ENCODE measurements at regions not wholly inside any gene's neighbourhood (a gene's known extent, or its start where the extent isn't known, plus 50 kb on each side); places are given as distances from the start of the nearest gene placed in this dataset.

DNA sequence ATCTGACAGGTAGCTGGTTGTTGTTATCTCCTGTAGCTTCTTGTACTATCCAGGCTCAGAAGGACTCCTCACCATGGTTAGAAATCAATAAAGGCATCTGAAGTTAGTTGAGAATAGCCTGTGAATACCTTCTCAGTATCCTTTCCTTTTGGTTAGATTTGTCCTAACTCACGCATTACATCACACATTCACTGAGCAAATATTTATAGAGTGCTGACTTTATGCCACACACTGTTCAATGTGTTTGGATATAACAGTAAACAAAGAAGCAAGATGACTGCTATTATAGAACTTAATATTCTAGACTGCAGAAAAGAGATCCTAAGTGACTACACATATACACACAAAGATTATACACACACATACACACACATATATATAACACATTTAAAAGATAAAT is 889.9 kb upstream of the CHAC2 start:
- intact Hi-C loops (cut with DNase I, micrococcal nuclease): no loop called here
- POLR2A ChIA-PET: no interaction called here

DNA sequence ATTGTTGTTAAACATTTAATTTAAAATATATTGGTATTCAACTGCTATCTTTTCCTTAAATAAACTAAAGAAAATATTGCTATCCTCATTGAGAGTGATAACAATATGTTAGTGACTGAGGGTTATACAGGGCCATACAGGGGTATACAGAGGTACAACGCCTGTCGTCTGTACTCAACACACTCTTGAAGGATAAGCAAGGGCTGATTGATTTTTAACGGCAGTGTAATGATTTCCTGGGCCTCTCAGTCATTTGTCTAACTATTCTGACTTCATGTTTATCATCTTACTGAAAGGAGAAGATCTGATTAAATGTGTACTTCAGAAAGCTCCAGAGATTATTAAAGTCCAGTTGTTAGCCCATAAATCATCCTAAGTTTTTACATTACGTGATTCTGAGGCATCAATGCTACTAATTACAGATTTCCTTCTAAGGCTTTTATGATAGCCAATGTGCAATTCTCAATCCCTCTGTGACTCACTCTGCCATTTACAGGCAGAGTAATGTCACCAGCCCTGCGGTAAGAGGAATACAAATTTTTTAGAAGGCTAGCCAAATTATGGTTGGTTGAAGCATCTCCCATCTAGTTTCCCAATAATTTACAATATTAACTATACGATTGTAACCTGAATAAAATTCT is 893.0 kb upstream of the CHAC2 start:
- Mint-ChIP-seq H3K27me3 (no peaks in the 10 kb centered on the region), H3K36me3 (ENCODE audit: low read depth) (no peaks in the 10 kb centered on the region), H3K4me3 (no peak overlapping the region), H3K9me3 (ENCODE audit: low read depth) (no peaks in the 10 kb centered on the region), H3K27ac (no peak overlapping the region), H3K4me1 (no peaks in the 10 kb centered on the region)
- POLR2A ChIA-PET: interaction anchor here (0.6 kb wide), 1 partner anchor 757 kb away, joined by 3 read pairs; no protein-coding TSS in a partner anchor
- ATAC-seq (no peak), DNase-seq (no peak)
- CTCF ChIA-PET: interaction anchor here (0.7 kb wide), 1 partner anchor 217 kb away, joined by 3 read pairs; no protein-coding TSS in a partner anchor
- intact Hi-C loops (cut with DNase I, micrococcal nuclease): no loop called here

More for the DNA sequence above, 889.9 kb upstream of the CHAC2 start:
- no peak for ATAC-seq
- Mint-ChIP-seq H3K27me3 (no peaks in the 10 kb centered on the region), H3K36me3 (ENCODE audit: low read depth) (no peaks in the 10 kb centered on the region), H3K9me3 (ENCODE audit: low read depth) (no peaks in the 10 kb centered on the region), H3K27ac (no peak overlapping the region), H3K4me3 (no peak overlapping the region), H3K4me1 (no peaks in the 10 kb centered on the region)
- CTCF ChIA-PET: no interaction called here
- DNase-seq: no peak

DNA sequence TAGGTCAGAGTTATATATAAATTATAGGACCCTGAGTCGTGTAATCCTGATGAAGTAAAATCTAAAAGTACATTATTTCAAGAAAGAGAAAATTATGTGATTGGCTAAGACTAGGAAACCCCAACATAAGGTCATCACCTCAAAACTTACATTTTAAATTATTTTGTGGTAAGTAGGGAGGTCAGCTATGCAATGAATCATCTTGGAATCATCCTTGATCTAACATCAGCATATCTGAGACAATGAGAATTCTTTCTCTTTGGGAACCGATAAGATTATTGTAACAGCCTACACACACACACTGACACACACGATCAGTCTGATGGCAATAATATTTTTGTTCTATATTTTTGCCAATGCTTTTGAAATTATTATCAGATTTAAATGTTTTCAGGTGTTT is 904.8 kb upstream of the CHAC2 start:
- H3K9me3 Mint-ChIP-seq (ENCODE audit: low read depth): peaks cover 4% of the 10 kb centered on the region
- DNase-seq: no peak
- H3K27ac Mint-ChIP-seq: no peak overlapping the region
- H3K36me3 Mint-ChIP-seq (ENCODE audit: low read depth): no peaks in the 10 kb centered on the region
- no peaks in the 10 kb centered on the region for H3K4me1 Mint-ChIP-seq
- ATAC-seq: no peak
- intact Hi-C loops (cut with DNase I, micrococcal nuclease): no loop called here
- ChIA-PET CTCF (no interaction called here), POLR2A (no interaction called here)
- no peak overlapping the region for H3K4me3 Mint-ChIP-seq
- no peaks in the 10 kb centered on the region for H3K27me3 Mint-ChIP-seq

DNA sequence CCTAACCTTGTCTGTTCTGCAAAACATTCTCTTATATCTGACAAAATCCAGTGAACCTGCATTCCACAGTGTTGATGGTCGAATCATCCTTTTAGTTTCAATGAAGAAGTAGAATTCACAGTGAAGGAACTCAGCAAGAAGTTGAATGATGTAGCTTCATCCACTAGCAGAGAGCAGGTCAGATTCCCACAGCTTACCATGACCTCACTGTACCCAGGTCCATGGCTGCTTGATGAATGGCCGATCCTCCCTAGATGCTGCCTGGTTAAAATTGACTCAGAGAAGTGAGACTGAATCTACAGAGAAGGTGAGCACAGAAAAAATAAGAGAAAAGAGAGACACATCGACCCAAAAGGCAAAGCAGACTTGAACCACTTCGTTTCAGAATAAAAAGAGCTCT is 906.0 kb upstream of the CHAC2 start:
- Mint-ChIP-seq H3K4me3 (no peak overlapping the region), H3K27ac (no peak overlapping the region), H3K4me1 (no peaks in the 10 kb centered on the region), H3K27me3 (no peaks in the 10 kb centered on the region), H3K9me3 (ENCODE audit: low read depth) (peaks cover 4% of the 10 kb centered on the region), H3K36me3 (ENCODE audit: low read depth) (no peaks in the 10 kb centered on the region)
- ChIA-PET POLR2A (no interaction called here), CTCF (no interaction called here)
- ATAC-seq (no peak), DNase-seq (no peak)
- intact Hi-C loops (cut with DNase I, micrococcal nuclease): no loop called here

DNA sequence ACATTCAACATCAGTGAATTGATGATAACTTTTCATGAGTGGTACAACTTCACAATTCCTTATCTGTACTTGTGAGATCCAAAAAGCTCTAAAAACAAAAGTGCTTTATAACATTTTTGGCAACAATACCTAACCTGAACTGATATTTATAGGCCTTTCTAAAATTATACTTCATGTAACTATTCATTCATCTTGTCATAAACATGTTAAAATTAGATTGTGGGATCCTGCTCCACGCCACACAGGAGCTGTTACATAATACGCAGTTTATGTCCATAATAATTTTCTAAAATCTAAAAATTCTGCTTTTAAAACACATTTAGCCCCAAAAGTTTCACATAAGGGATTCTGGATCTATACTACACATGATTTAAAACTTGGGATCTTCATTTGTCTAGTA is 908.5 kb upstream of the CHAC2 start:
- Mint-ChIP-seq H3K4me1 (no peaks in the 10 kb centered on the region), H3K4me3 (no peak overlapping the region), H3K9me3 (ENCODE audit: low read depth) (peaks cover 4% of the 10 kb centered on the region), H3K27me3 (no peaks in the 10 kb centered on the region), H3K27ac (no peak overlapping the region), H3K36me3 (ENCODE audit: low read depth) (no peaks in the 10 kb centered on the region)
- POLR2A ChIA-PET: no interaction called here
- ATAC-seq: no peak
- intact Hi-C loops (cut with DNase I, micrococcal nuclease): no loop called here
- CTCF ChIA-PET: no interaction called here
- no peak for DNase-seq

DNA sequence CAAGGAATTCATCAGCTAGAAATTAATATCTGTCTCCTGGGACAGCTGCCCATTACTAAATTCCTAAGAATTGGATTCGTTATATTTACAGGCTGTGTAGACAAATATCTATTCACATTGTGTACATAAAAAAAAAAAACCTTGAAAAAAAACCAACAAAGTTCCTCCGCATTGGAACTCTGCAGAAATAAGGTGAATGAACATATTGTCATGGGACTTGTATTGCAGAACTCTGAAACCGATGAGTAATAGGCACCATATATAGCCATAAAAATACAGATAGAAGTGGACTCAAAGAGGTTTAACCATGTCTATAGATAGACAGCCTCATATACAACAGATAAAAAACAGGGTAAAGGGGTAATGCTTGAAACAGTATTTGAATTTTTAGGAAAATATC is 909.9 kb upstream of the CHAC2 start:
- Mint-ChIP-seq H3K4me3 (no peak overlapping the region), H3K36me3 (ENCODE audit: low read depth) (no peaks in the 10 kb centered on the region), H3K9me3 (ENCODE audit: low read depth) (peaks cover 4% of the 10 kb centered on the region), H3K4me1 (no peaks in the 10 kb centered on the region), H3K27ac (no peak overlapping the region), H3K27me3 (no peaks in the 10 kb centered on the region)
- POLR2A ChIA-PET: no interaction called here
- ATAC-seq: no peak
- CTCF ChIA-PET: no interaction called here
- DNase-seq: no peak
- intact Hi-C loops (cut with DNase I, micrococcal nuclease): no loop called here

DNA sequence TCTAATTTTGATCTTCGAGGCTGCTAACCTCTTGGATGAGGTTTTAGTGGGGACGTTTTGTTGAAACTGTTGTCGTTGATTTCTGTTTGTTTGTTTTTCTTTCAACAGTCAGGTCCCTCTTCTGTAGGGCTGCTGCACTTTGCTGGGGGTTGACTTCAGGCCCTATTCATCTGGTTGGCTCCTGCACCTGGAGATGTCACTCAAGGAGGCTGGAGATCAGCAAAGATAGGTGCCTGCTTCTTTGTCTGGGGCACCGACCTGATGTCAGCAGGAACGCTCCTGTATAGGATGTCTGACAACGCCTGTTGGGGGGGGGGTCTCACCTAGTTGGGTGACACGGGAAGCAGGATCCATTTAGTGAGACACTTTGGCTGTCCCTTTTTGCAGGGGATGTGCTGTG is 915.6 kb upstream of the CHAC2 start:
- ChIA-PET CTCF (no interaction called here), POLR2A (no interaction called here)
- DNase-seq (no peak), ATAC-seq (no peak)
- Mint-ChIP-seq H3K27ac (no peak overlapping the region), H3K4me1 (no peaks in the 10 kb centered on the region), H3K9me3 (ENCODE audit: low read depth) (peaks cover 25% of the 10 kb centered on the region), H3K27me3 (no peaks in the 10 kb centered on the region), H3K36me3 (ENCODE audit: low read depth) (no peaks in the 10 kb centered on the region), H3K4me3 (no peak overlapping the region)
- intact Hi-C loops (cut with DNase I, micrococcal nuclease): no loop called here

DNA sequence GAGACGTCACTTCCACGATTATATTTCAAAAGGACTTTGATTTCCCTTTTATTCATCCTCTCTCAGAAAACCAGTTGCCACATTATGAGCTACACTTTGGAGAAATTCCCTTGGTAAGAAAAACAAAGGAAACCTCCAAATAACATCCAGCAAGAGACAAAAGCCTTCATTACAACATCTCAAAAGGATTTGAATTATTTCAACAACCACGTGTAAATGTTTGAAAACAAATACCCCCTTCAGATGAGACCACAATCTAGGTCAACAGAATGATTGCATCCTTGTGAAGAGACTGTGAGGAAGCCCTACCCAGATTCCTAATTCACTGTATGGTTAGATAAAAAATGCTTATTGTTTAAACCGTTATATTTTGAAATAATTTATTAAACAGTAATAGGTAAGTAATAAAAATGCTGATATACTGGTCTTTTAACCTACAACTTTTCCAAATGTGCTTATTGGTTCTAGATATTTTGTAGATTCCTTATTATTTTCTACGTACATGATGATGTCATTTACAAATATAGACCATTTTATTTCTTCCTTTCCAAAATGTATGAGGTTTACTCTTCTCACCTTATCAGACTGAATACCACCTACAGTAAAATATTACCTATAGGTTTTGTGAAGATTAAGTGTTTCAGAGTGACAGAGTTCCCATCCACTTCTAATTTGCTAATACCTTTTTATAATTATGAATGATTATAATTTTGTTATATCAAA is 922.7 kb upstream of the CHAC2 start:
- Mint-ChIP-seq H3K27me3 (no peaks in the 10 kb centered on the region), H3K9me3 (ENCODE audit: low read depth) (peaks cover 11% of the 10 kb centered on the region), H3K4me3 (no peak overlapping the region), H3K4me1 (no peaks in the 10 kb centered on the region), H3K27ac (no peak overlapping the region), H3K36me3 (ENCODE audit: low read depth) (no peaks in the 10 kb centered on the region)
- ATAC-seq: no peak
- DNase-seq: no peak
- ChIA-PET CTCF (no interaction called here), POLR2A (no interaction called here)
- intact Hi-C loops (cut with DNase I, micrococcal nuclease): no loop called here

DNA sequence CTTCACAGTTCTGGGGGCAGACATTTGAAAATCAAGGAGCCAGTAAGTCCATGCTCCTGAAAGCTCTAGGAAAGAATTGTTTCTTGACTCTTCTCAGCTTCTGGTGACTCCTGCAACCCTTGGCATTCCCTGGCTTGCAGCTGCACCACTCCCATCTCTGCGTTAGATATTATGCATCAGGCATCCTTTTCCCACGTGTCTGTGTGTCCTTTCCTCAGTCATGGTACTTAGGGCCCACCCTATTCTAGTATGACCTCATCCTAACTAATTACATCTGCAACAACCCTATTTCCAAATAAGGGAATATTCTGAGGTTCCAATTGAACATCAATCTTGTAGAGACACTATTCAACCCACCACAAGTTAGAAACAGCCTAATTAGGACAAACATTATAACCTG is 931.7 kb upstream of the CHAC2 start:
- ChIA-PET POLR2A (no interaction called here), CTCF (no interaction called here)
- H3K4me3 Mint-ChIP-seq: no peak overlapping the region
- intact Hi-C loops (cut with DNase I, micrococcal nuclease): no loop called here
- no peaks in the 10 kb centered on the region for H3K27me3 Mint-ChIP-seq
- H3K4me1 Mint-ChIP-seq: no peaks in the 10 kb centered on the region
- DNase-seq (no peak), ATAC-seq (no peak)
- H3K9me3 Mint-ChIP-seq (ENCODE audit: low read depth): no peaks in the 10 kb centered on the region
- no peaks in the 10 kb centered on the region for H3K36me3 Mint-ChIP-seq (ENCODE audit: low read depth)
- no peak overlapping the region for H3K27ac Mint-ChIP-seq

DNA sequence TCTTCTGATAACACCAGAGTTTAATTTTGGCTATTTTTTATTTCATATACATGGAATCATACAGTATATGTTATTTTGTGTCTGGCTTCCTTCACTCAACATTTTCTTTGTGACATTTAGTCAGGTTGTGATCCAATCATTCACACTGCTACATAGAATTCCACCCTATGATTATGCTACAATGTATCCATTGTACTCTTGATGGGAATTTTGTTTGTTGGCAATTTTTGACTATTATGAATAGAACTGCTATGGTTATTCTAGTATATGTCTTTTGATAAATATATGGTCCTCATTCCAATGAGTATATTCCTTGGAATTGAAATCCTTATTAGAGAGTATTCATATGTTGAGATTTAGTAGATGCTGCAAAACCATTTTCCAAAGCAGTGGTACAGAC is 936.4 kb upstream of the CHAC2 start:
- ChIA-PET POLR2A (no interaction called here), CTCF (no interaction called here)
- H3K36me3 Mint-ChIP-seq (ENCODE audit: low read depth): no peaks in the 10 kb centered on the region
- ATAC-seq: no peak
- intact Hi-C loops (cut with DNase I, micrococcal nuclease): no loop called here
- H3K4me3 Mint-ChIP-seq: no peak overlapping the region
- no peaks in the 10 kb centered on the region for H3K4me1 Mint-ChIP-seq
- no peak for DNase-seq
- H3K27me3 Mint-ChIP-seq: no peaks in the 10 kb centered on the region
- no peaks in the 10 kb centered on the region for H3K9me3 Mint-ChIP-seq (ENCODE audit: low read depth)
- no peak overlapping the region for H3K27ac Mint-ChIP-seq

DNA sequence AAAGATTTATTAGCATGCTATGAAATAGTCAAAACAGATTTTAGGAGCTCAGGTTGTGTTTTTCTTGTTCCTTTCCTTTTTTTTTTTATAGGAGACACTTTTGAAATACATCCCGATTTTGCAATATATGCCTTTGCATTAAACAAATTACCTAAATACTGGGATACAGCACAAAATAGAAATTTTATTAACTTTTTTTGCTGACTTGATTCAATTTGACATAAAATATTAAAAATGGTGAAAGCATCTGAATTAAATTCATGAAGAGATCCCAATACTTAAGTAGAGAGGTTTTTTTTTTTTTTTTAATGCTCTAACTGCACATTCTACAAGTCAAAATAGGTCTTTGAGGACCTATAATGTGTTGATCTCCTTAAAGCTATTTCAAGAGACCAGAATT is 939.5 kb upstream of the CHAC2 start:
- Mint-ChIP-seq H3K27ac (no peak overlapping the region), H3K9me3 (ENCODE audit: low read depth) (no peaks in the 10 kb centered on the region), H3K27me3 (no peaks in the 10 kb centered on the region), H3K4me3 (no peak overlapping the region), H3K36me3 (ENCODE audit: low read depth) (no peaks in the 10 kb centered on the region), H3K4me1 (no peaks in the 10 kb centered on the region)
- ChIA-PET POLR2A (no interaction called here), CTCF (no interaction called here)
- intact Hi-C loops (cut with DNase I, micrococcal nuclease): no loop called here
- no peak for ATAC-seq
- DNase-seq: no peak

DNA sequence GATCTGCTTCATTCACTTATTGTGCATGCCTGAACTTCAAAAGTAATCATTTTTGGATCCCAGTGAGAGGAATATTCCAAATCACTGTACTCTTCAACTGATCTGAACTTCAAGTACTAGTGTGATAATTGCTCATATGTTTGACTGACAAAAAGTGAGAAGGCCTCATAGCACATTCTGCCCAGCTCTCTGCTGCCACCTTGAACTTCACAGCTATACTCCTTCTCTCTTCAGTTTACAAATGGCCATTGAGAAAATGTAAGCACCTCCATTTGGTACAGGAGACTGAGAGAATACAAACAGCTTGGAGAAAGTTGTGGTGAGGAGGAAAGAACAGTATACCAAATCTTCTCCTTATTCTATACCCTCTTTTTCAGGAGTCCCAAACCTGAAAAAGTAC is 946.0 kb upstream of the CHAC2 start:
- Mint-ChIP-seq H3K27me3 (no peaks in the 10 kb centered on the region), H3K36me3 (ENCODE audit: low read depth) (no peaks in the 10 kb centered on the region), H3K27ac (no peak overlapping the region), H3K9me3 (ENCODE audit: low read depth) (no peaks in the 10 kb centered on the region), H3K4me3 (no peak overlapping the region), H3K4me1 (no peaks in the 10 kb centered on the region)
- ATAC-seq (no peak), DNase-seq (no peak)
- CTCF ChIA-PET: no interaction called here
- intact Hi-C loops (cut with DNase I, micrococcal nuclease): no loop called here
- POLR2A ChIA-PET: no interaction called here

DNA sequence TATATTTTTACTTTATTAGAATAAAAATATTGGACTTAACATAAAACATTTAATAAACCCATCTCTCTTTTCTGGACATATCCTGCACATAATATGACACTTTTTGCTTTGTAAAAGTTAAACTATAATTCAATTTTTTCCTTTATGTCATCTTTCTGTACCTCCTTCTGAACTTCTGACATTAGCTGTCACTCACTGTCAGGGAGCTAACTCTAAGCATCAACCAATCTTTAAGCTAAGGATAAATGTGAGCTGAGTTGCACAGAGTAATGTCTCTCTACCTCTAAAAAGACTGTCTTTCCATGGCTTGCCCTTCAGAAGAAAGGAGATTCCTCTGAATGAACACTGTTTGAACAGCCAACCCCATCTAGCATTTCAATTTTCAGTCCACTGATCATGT is 948.6 kb upstream of the CHAC2 start:
- POLR2A ChIA-PET: no interaction called here
- Mint-ChIP-seq H3K36me3 (ENCODE audit: low read depth) (no peaks in the 10 kb centered on the region), H3K27ac (no peak overlapping the region), H3K4me1 (no peaks in the 10 kb centered on the region), H3K9me3 (ENCODE audit: low read depth) (peaks cover 3% of the 10 kb centered on the region), H3K27me3 (no peaks in the 10 kb centered on the region), H3K4me3 (no peak overlapping the region)
- DNase-seq (no peak), ATAC-seq (no peak)
- CTCF ChIA-PET: no interaction called here
- intact Hi-C loops (cut with DNase I, micrococcal nuclease): no loop called here

All from activated CD4-positive, alpha-beta T cell treated with anti-CD3 and anti-CD28 coated beads for 36 hours (primary cell).